ENCODE measurements at regions not wholly inside any gene's neighbourhood (a gene's known extent, or its start where the extent isn't known, plus 50 kb on each side); places are given as distances from the start of the nearest gene placed in this dataset.

GRCh38 chr20:10762216-10762615 lies 88.4 kb upstream of the JAG1 start:
- H3K27ac ChIP-seq: no peak overlapping the region
- no peak for ATAC-seq
- H3K4me1 ChIP-seq: no peaks in the 10 kb centered on the region
- H3K4me3 ChIP-seq: no peak overlapping the region
- no peaks in the 10 kb centered on the region for H3K9me3 ChIP-seq
- TF ChIP-seq CTCF (IDR thresholded peaks at IDR 0.05) (no peak), POLR2AphosphoS5 (IDR thresholded peaks at IDR 0.05) (no peak), EP300 (IDR thresholded peaks at IDR 0.05) (no peak)
- no peaks in the 10 kb centered on the region for H3K27me3 ChIP-seq
- no peaks in the 10 kb centered on the region for H3K36me3 ChIP-seq
- WGBS, 2 donors (ENCODE audit: low coverage in 1 of 2): 66 to 90% methylated on average over 2 of the region's 2 CpGs

GRCh38 chr20:10763112-10763511 lies 89.3 kb upstream of the JAG1 start:
- Histone ChIP-seq H3K27me3 (no peaks in the 10 kb centered on the region), H3K4me1 (no peaks in the 10 kb centered on the region), H3K36me3 (no peaks in the 10 kb centered on the region), H3K27ac (no peak overlapping the region), H3K9me3 (no peaks in the 10 kb centered on the region), H3K4me3 (no peak overlapping the region)
- TF ChIP-seq POLR2AphosphoS5 (IDR thresholded peaks at IDR 0.05): no peak
- TF ChIP-seq POLR2A (IDR thresholded peaks at IDR 0.05): no peak
- TF ChIP-seq EP300 (IDR thresholded peaks at IDR 0.05): no peak
- TF ChIP-seq CTCF (IDR thresholded peaks at IDR 0.05): no peak
- ATAC-seq: no peak
- 45 to 62% methylated on average over 2 of the region's 2 CpGs for WGBS, 2 donors (ENCODE audit: low coverage in 1 of 2)

- no peak overlapping the region for H3K4me3 ChIP-seq
- 46 to 53% methylated on average over 2 of the region's 2 CpGs for WGBS, 2 donors (ENCODE audit: low coverage in 1 of 2)
- H3K4me1 ChIP-seq: no peaks in the 10 kb centered on the region
- TF ChIP-seq POLR2AphosphoS5 (IDR thresholded peaks at IDR 0.05): no peak
- H3K27me3 ChIP-seq: no peaks in the 10 kb centered on the region
- ATAC-seq: no peak
- no peaks in the 10 kb centered on the region for H3K36me3 ChIP-seq
- H3K27ac ChIP-seq: no peak overlapping the region
- no peaks in the 10 kb centered on the region for H3K9me3 ChIP-seq
Observed at GRCh38 chr20:10769700-10770099, 95.9 kb upstream of the JAG1 start.

- ATAC-seq: no peak
- Histone ChIP-seq H3K27me3 (no peaks in the 10 kb centered on the region), H3K4me1 (no peaks in the 10 kb centered on the region), H3K36me3 (no peaks in the 10 kb centered on the region), H3K27ac (no peak overlapping the region), H3K4me3 (no peak overlapping the region), H3K9me3 (no peaks in the 10 kb centered on the region)
- TF ChIP-seq CTCF (IDR thresholded peaks at IDR 0.05) (no peak), EP300 (IDR thresholded peaks at IDR 0.05) (no peak), POLR2A (IDR thresholded peaks at IDR 0.05) (no peak), POLR2AphosphoS5 (IDR thresholded peaks at IDR 0.05) (no peak)
- WGBS, 2 donors (ENCODE audit: low coverage in 1 of 2): 76 to 82% methylated on average over 3 of the region's 3 CpGs
Observed at GRCh38 chr20:10770753-10771152, 97.0 kb upstream of the JAG1 start.

- no peaks in the 10 kb centered on the region for H3K36me3 ChIP-seq
- no peaks in the 10 kb centered on the region for H3K9me3 ChIP-seq
- ATAC-seq: no peak
- no peaks in the 10 kb centered on the region for H3K4me1 ChIP-seq
- no peak overlapping the region for H3K27ac ChIP-seq
- 73 to 78% methylated on average over 1 of the region's 1 CpG for WGBS, 2 donors (ENCODE audit: low coverage in 1 of 2)
- no peak overlapping the region for H3K4me3 ChIP-seq
- no peak for TF ChIP-seq EP300 (IDR thresholded peaks at IDR 0.05)
- no peak for TF ChIP-seq CTCF (IDR thresholded peaks at IDR 0.05)
- no peak for TF ChIP-seq POLR2AphosphoS5 (IDR thresholded peaks at IDR 0.05)
- TF ChIP-seq POLR2A (IDR thresholded peaks at IDR 0.05): no peak
- no peaks in the 10 kb centered on the region for H3K27me3 ChIP-seq
Observed at GRCh38 chr20:10771435-10772140, 97.8 kb upstream of the JAG1 start.
